ENCODE measurements at regions not wholly inside any gene's neighbourhood (a gene's known extent, or its start where the extent isn't known, plus 50 kb on each side); places are given as distances from the start of the nearest gene placed in this dataset.
"Not testable (repeated sequence)": the region's sequence is repeated elsewhere in the genome, so short reads cannot be mapped to it uniquely, and the experiment has no call there.

GRCh38 chr12:34097213-34097612, 74.9 kb downstream of the ALG10 start:
- no peak for FAIRE-seq

GRCh38 chr12:34105392-34105933, 83.2 kb downstream of the ALG10 start:
- FAIRE-seq = no peak

GRCh38 chr12:34106172-34106571, 83.9 kb downstream of the ALG10 start:
- no peak for FAIRE-seq

GRCh38 chr12:34107016-34107415, 84.7 kb downstream of the ALG10 start:
- FAIRE-seq = no peak

- no peak for FAIRE-seq
These were observed 85.6 kb downstream of the ALG10 start for GRCh38 chr12:34107781-34108404.

- FAIRE-seq = no peak
These were observed 86.1 kb downstream of the ALG10 start for GRCh38 chr12:34108405-34108803.

GRCh38 chr12:34108967-34109366, 86.7 kb downstream of the ALG10 start:
- FAIRE-seq = no peak

- FAIRE-seq = no peak
These were observed 87.1 kb downstream of the ALG10 start for GRCh38 chr12:34109390-34109789.

GRCh38 chr12:34109909-34110531, 87.7 kb downstream of the ALG10 start:
- not testable (repeated sequence) for FAIRE-seq

GRCh38 chr12:34119366-34119765, 97.1 kb downstream of the ALG10 start:
- no peak for FAIRE-seq

GRCh38 chr12:34121360-34121759, 99.1 kb downstream of the ALG10 start:
- FAIRE-seq = no peak

- FAIRE-seq = peak; percentile 88
These were observed 100.8 kb downstream of the ALG10 start for GRCh38 chr12:34123092-34123491.

- FAIRE-seq = no peak
These were observed 102.3 kb downstream of the ALG10 start for GRCh38 chr12:34124608-34125007.

GRCh38 chr12:34126239-34126641, 103.9 kb downstream of the ALG10 start:
- FAIRE-seq = no peak

GRCh38 chr12:34126805-34127204, 104.5 kb downstream of the ALG10 start:
- no peak for FAIRE-seq

- not testable (repeated sequence) for FAIRE-seq
These were observed 105.1 kb downstream of the ALG10 start for GRCh38 chr12:34127379-34127778.

- no peak for FAIRE-seq
These were observed 120.1 kb downstream of the ALG10 start for GRCh38 chr12:34142430-34142829.

- FAIRE-seq = no peak
These were observed 128.7 kb downstream of the ALG10 start for GRCh38 chr12:34151019-34151418.

GRCh38 chr12:34163443-34163842, 141.1 kb downstream of the ALG10 start:
- FAIRE-seq = no peak

GRCh38 chr12:34166427-34167060, 144.2 kb downstream of the ALG10 start:
- no peak for FAIRE-seq

GRCh38 chr12:34168507-34168906, 146.2 kb downstream of the ALG10 start:
- FAIRE-seq = not testable (repeated sequence)

GRCh38 chr12:34186492-34186891, 164.2 kb downstream of the ALG10 start:
- no peak for FAIRE-seq

- no peak for FAIRE-seq
These were observed 166.7 kb downstream of the ALG10 start for GRCh38 chr12:34188974-34189373.

- no peak for FAIRE-seq
These were observed 167.8 kb downstream of the ALG10 start for GRCh38 chr12:34190054-34190453.

Measured in G401.6 (cell line).